Vagina (tissue), 2 donors: ENCODE measurements at regions not wholly inside any gene's neighbourhood (a gene's known extent, or its start where the extent isn't known, plus 50 kb on each side); places are given as distances from the start of the nearest gene placed in this dataset.

Experiments
- DNase-seq, 2 donors: peaks; one replicate each; pipeline ENCODE4 v3.0.0-alpha.2; 2017; ENCODE audit errors: extremely low spot score in 2 of 2
- H3K27ac ChIP-seq: fragments of 200-600 bp; sonication (generic); one replicate; pipeline ENCODE4 v1.5.1; 2019
- H3K27me3 ChIP-seq: fragments of 200-600 bp; sonication (generic); one replicate; pipeline ENCODE4 v1.5.1; 2019
- H3K36me3 ChIP-seq, 2 donors: fragments of 200-600 bp; sonication (generic); one replicate each; pipeline ENCODE4 v1.5.1; 2017 to 2019
- H3K4me1 ChIP-seq: fragments of 200-600 bp; sonication (generic); one replicate; pipeline ENCODE4 v1.5.1; 2019
- H3K4me3 ChIP-seq, 2 donors: fragments of 200-600 bp; sonication (generic); 1 replicate in 1 of 2; 2 replicates in 1 of 2; pipeline ENCODE4 v1.5.1; 2016 to 2019
- H3K9me3 ChIP-seq: fragments of 200-600 bp; sonication (generic); one replicate; pipeline ENCODE4 v1.5.1; 2019
- CTCF ChIP-seq, 3 experiments: fragments of 450-650 bp in 2 of 3; fragments of 200-600 bp in 1 of 3; sonication (generic) in 1 of 3; IDR thresholded peaks; one replicate each; pipeline ENCODE4 v1.5.1; 2017 to 2019; ENCODE audit warnings: antibody characterized with exemption in 3 of 3, mild to moderate bottlenecking in 2 of 3, moderate library complexity in 2 of 3
- POLR2A ChIP-seq, 2 donors: fragments of 450-650 bp; IDR thresholded peaks; one replicate each; pipeline ENCODE4 v1.6.1; 2017; ENCODE audit warnings: antibody characterized with exemption in 2 of 2, mild to moderate bottlenecking in 2 of 2, moderate library complexity in 2 of 2
- POLR2AphosphoS5 ChIP-seq, 2 donors: sonication (generic); formaldehyde crosslinking; IDR thresholded peaks; one replicate each; pipeline ENCODE4 v1.9.0; 2017; ENCODE audit warnings: antibody characterized with exemption in 2 of 2, mild to moderate bottlenecking in 2 of 2, low read depth in 1 of 2; ENCODE audit not compliant: insufficient read depth in 1 of 2
- intact Hi-C: fragments of 100-400 bp; cut with DNase I; formaldehyde crosslinking; loops from one replicate; pipeline ENCODE4 v1.15.1; 2023

GRCh38 chr6:40689185-40689584 lies 102.0 kb upstream of the LRFN2 start:
- no peaks in the 10 kb centered on the region for H3K4me1 ChIP-seq
- intact Hi-C loops: no loop called here
- no peaks in the 10 kb centered on the region for H3K27me3 ChIP-seq
- no peaks in the 10 kb centered on the region for H3K9me3 ChIP-seq
- no peak for DNase-seq
- TF ChIP-seq CTCF (IDR thresholded peaks at IDR 0.05) (no peak), POLR2AphosphoS5 (IDR thresholded peaks at IDR 0.05; ENCODE audit: insufficient read depth in 1 of 2, low read depth in 1 of 2) (no peak), POLR2A (IDR thresholded peaks at IDR 0.05) (no peak)
- no peaks in the 10 kb centered on the region for H3K36me3 ChIP-seq
- H3K4me3 ChIP-seq: no peak overlapping the region
- H3K27ac ChIP-seq: no peak overlapping the region

- intact Hi-C loops: no loop called here
- Histone ChIP-seq H3K4me1 (no peaks in the 10 kb centered on the region), H3K36me3 (no peaks in the 10 kb centered on the region), H3K9me3 (no peaks in the 10 kb centered on the region), H3K27me3 (no peaks in the 10 kb centered on the region), H3K27ac (no peak overlapping the region), H3K4me3 (no peak overlapping the region)
- DNase-seq: no peak
- no peak for TF ChIP-seq POLR2A (IDR thresholded peaks at IDR 0.05)
- no peak for TF ChIP-seq CTCF (IDR thresholded peaks at IDR 0.05)
- TF ChIP-seq POLR2AphosphoS5 (IDR thresholded peaks at IDR 0.05; ENCODE audit: insufficient read depth in 1 of 2, low read depth in 1 of 2): no peak
These were observed 101.1 kb upstream of the LRFN2 start for GRCh38 chr6:40688214-40688761.

GRCh38 chr6:40685862-40686261 lies 98.7 kb upstream of the LRFN2 start:
- TF ChIP-seq CTCF (IDR thresholded peaks at IDR 0.05) (no peak), POLR2AphosphoS5 (IDR thresholded peaks at IDR 0.05; ENCODE audit: insufficient read depth in 1 of 2, low read depth in 1 of 2) (no peak), POLR2A (IDR thresholded peaks at IDR 0.05) (no peak)
- Histone ChIP-seq H3K36me3 (no peaks in the 10 kb centered on the region), H3K27ac (no peak overlapping the region), H3K27me3 (no peaks in the 10 kb centered on the region), H3K9me3 (no peaks in the 10 kb centered on the region), H3K4me3 (no peak overlapping the region), H3K4me1 (no peaks in the 10 kb centered on the region)
- intact Hi-C loops: no loop called here
- no peak for DNase-seq

GRCh38 chr6:40681622-40682021 lies 94.5 kb upstream of the LRFN2 start:
- Histone ChIP-seq H3K4me3 (no peak overlapping the region), H3K27ac (no peak overlapping the region), H3K36me3 (no peaks in the 10 kb centered on the region), H3K27me3 (no peaks in the 10 kb centered on the region), H3K9me3 (no peaks in the 10 kb centered on the region), H3K4me1 (no peaks in the 10 kb centered on the region)
- TF ChIP-seq CTCF (IDR thresholded peaks at IDR 0.05): no peak
- no peak for TF ChIP-seq POLR2AphosphoS5 (IDR thresholded peaks at IDR 0.05; ENCODE audit: insufficient read depth in 1 of 2, low read depth in 1 of 2)
- TF ChIP-seq POLR2A (IDR thresholded peaks at IDR 0.05): no peak
- intact Hi-C loops: no loop called here
- DNase-seq: no peak

GRCh38 chr6:40678941-40679340 lies 91.8 kb upstream of the LRFN2 start:
- no peak overlapping the region for H3K27ac ChIP-seq
- TF ChIP-seq POLR2A (IDR thresholded peaks at IDR 0.05) (no peak), CTCF (IDR thresholded peaks at IDR 0.05) (no peak), POLR2AphosphoS5 (IDR thresholded peaks at IDR 0.05; ENCODE audit: insufficient read depth in 1 of 2, low read depth in 1 of 2) (no peak)
- DNase-seq: no peak
- intact Hi-C loops: no loop called here
- no peaks in the 10 kb centered on the region for H3K36me3 ChIP-seq
- H3K9me3 ChIP-seq: no peaks in the 10 kb centered on the region
- no peaks in the 10 kb centered on the region for H3K27me3 ChIP-seq
- H3K4me1 ChIP-seq: no peaks in the 10 kb centered on the region
- H3K4me3 ChIP-seq: no peak overlapping the region
